Thyroid gland (tissue), 4 donors: ENCODE measurements at regions not wholly inside any gene's neighbourhood (a gene's known extent, or its start where the extent isn't known, plus 50 kb on each side); places are given as distances from the start of the nearest gene placed in this dataset.

Experiments
- POLR2A ChIP-seq, 2 donors: fragments of 450-650 bp; IDR thresholded peaks; one replicate each; pipeline ENCODE4 v1.6.1; 2017; ENCODE audit warnings: antibody characterized with exemption in 2 of 2, mild to moderate bottlenecking in 2 of 2, moderate library complexity in 1 of 2
- TF ChIP-seq, protein P1 (sequence below), 6 experiments: fragments of 200-600 bp in 3 of 6; fragments of 450-650 bp in 3 of 6; sonication (generic) in 3 of 6; IDR thresholded peaks; one replicate each; pipeline ENCODE4 v1.5.1; 2016 to 2019; ENCODE audit warnings: antibody characterized with exemption in 6 of 6, mild to moderate bottlenecking in 2 of 6, inconsistent platforms in 1 of 6, moderate library complexity in 1 of 6

GRCh38 chr12:13442457-13442856 is 245.9 kb downstream of the EMP1 start:
- TF ChIP-seq, protein P1, sequence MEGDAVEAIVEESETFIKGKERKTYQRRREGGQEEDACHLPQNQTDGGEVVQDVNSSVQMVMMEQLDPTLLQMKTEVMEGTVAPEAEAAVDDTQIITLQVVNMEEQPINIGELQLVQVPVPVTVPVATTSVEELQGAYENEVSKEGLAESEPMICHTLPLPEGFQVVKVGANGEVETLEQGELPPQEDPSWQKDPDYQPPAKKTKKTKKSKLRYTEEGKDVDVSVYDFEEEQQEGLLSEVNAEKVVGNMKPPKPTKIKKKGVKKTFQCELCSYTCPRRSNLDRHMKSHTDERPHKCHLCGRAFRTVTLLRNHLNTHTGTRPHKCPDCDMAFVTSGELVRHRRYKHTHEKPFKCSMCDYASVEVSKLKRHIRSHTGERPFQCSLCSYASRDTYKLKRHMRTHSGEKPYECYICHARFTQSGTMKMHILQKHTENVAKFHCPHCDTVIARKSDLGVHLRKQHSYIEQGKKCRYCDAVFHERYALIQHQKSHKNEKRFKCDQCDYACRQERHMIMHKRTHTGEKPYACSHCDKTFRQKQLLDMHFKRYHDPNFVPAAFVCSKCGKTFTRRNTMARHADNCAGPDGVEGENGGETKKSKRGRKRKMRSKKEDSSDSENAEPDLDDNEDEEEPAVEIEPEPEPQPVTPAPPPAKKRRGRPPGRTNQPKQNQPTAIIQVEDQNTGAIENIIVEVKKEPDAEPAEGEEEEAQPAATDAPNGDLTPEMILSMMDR (IDR thresholded peaks at IDR 0.05): no peak
- no peak for TF ChIP-seq POLR2A (IDR thresholded peaks at IDR 0.05)
